ENCODE measurements at regions not wholly inside any gene's neighbourhood (a gene's known extent, or its start where the extent isn't known, plus 50 kb on each side); places are given as distances from the start of the nearest gene placed in this dataset.

DNA sequence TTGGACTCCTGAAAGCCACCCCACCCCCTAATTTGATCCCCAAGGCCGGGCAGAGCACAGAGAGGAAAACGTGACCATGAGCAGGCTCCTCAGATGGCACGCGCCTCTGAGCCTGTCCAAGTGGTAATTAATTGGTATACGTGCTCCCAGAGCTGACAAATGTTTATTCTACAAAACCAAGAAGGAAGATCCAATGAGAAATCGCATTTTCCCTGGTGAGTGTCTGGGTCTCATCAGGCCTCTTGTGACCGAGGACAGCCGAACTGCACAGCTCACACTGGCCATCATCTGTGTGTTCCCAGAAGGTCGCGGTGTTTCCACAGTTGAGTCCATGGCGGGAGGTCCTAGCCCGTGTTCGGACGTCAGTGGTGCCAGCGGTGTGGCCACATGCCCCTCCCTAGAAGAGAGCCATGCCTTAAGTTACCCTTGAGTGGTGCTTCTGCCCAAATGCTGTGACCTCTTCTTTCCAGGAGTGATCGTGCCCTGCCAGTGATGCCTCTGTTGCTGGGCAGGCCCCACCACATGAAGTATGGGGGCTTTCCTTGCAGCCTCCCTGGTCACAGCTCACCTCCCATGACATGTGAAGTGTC lies 317.5 kb upstream of the RTL1 start:
- no peak for DNase-seq

DNA sequence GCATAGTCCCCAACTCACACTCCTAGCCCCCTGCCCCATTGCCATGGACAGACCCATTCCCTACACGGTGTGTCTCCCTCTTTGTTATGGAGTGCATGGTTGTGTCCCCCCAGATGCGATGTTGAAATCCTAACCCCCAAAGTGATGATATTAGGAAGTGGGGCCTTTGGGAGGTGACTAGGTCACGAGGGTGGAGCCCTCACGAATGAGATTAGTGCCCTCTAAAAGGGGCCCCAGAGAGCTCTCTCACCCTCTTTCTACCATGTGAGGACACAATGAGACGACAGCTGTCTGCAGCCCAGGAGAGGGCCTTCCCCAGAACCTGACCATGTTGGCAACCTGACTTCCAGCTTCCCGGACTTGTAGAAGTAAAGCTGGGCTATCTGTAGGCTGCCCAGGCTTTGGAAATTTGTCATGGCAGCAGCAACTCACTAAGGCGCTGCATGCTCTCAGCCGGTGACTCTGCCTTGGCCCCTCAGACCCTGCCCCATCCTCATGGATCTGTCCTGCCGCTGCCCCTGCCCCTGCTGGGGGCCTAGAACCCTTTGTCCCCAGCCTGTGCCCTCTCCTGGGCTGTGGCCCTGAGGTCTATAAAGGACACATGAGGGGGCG lies 318.1 kb upstream of the RTL1 start:
- DNase-seq: no peak

DNA sequence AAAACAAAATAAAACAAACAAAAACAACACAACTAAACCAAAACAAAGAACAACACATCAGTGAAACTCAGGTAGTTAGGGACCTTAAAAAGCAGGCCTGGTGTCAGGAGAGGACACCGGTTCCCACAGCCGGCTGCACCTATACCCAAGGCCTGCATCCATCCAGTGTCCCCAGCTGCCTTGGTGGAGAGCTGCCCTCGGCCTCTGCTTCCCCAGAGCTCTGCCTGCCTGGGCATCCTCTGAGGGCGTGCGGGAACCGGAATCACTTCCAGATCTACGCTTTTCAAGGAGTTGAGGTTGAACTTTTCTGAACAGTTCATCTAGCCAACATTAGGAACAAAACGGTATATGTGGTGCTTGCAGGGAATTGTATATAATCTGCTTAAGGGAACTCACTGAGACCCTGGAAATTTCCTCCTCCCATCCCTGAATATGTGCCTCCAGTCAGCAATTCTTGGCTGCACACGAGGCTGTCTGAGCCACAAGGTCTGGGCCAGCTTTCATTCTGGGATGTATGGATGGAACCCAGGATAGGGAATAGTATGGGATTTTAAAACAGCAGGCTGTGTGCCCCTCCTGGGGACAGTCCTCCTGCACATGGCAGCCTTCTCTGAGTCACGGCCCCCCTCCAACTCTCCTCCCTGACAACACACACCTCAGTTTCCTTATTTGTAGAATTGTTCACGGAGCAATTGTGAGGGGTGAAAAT lies 319.0 kb upstream of the RTL1 start:
- no peak for DNase-seq

DNA sequence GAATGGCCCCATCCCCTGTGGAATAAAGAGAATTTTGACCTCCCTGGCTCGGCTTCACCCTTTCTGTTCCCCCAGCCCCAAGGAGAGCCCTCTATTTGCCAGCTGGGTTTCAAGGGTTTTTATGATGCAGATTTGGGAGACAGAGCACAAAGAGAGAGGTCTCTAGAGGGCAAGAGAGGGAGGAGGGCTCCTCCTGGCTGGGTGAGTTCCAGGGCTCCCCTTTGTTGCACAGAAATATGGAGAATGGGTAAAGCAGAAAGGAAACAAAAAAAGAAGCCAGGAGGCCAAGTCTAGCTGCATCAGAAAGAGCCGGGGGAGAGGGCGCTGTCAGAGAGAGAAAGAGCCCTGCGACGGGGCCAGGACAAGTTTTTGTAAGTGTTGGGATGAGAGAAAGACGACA lies 319.6 kb upstream of the RTL1 start:
- DNase-seq: no peak

DNA sequence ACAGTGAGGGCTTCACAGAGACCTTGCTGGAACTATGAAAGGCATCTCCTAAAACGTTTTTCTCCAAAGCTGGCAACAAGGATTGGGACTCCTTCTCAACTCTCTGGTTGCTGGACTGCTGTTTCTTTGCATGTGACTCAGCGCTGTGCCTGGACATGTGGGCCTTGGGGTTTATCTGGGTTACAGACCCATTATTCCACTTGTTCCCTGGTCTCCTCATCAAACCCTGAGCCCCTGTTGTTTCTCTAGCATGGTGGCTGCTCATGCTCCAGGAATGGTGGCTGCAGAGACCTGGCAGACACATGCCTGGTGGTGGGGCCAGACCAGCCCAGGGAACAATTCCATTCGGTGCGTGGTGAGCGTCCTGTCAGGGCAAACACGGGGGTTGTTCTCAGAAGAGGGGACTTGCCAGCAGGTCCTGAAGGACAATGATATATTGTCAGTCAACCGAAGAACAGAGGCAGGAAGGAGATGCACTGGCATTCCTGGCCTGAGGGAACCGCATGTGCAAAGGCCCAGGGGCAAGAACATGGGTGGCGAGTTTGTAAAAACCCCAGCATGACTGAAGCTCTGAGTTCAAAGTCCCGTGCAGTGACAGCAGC lies 320.1 kb upstream of the RTL1 start:
- no peak for DNase-seq

DNA sequence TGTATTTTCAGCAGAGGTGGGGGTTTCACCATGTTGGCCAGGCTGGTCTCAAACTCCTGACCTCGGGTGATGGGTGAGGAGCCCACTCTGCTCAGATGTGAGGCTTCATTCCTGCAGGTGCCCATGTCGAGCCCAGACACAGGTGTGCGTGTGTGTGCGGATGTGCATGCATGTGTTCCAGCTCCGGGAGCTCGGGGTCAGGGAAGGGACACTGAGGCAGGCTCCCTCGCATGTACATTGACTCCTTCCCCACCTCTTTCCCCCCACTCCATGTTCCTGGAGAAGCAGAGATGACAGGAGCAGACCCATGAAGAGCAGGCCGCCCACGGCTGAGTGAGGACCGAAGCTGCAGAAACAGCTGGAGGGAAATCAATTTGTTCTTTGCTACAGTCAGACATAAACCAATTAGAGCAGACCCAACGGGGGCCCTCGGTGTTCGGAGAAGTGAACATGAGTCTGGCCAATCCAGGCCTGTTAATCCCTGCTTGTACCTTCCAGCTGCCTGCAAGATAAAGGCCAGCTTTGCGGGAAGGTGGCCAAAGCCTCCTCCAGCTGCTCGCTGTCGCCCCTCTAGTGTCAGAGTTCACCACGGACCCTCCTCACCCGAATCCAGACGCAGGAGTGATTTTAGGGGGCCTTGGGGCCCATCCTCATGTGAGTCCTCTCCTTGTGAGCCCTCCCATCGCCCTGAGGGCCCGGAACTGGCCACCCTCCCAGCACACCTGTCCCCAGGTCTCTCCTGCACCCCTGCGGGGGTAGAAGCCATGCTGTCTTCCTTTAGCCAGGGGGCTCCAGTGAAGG lies 321.0 kb upstream of the RTL1 start:
- DNase-seq: no peak

DNA sequence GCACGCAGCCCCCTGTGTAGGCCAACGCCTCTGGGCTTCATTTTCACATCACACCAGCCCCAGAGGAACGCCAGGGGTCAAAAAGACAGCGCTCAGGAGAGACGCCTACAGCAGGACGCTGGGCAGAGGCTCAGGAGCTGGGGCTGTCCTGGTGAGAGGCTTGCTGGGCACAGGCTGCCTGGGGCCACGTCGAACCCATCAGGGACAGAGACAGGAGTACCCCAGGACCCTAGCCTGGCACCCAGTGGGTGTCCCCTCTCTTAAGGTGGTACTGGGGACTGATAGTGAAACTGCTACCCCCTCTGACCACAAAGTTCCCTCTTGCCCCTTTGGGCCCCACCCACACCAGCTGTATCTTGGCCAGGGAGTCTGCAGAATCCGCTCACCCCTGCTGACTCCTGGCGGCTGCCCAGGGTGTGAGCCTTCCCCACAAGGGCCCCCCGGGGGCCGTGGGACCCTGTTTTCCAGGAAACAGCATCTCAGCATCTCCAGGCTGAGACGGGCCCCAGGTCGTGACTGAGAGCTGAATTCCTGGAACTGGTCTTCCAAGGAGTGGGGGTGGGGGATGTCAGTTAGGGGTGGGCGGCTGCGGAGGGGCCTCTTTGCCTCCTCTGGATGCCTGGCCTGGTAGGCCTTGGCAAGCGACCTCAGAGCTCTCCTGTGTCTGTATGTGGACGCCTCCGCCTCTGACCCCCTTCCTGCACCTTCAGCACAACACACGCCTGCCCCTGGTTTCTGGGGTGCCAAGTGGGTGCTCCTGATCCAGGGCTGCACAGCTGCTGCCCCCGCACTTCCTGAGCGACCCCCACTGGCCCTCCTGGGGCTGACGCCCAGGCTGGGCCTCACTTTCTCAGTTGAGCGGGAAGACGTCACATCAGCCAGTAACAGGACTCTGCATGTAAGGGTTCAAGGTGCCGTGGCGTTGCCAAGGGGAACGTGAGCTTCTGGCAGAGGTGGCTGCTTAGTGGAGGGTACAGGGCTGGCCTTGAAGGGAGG lies 321.9 kb upstream of the RTL1 start:
- no peak for DNase-seq

DNA sequence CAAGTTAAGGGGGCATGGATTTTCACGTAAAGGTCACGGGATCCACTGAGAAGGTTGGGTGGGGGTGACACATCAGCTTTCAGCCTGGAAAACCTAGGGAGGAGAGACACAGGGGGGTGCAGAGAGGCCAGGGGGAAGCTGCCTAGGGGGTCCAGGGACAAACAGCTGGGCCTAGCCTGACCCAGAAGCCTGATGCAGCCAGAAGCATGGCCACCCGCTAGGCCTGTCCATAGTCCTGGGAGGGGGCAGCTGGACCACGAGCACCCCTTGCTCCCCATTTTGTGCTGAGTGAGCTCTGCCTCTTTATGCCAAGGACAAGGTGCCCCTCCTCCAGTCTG lies 322.7 kb upstream of the RTL1 start:
- DNase-seq: no peak

DNA sequence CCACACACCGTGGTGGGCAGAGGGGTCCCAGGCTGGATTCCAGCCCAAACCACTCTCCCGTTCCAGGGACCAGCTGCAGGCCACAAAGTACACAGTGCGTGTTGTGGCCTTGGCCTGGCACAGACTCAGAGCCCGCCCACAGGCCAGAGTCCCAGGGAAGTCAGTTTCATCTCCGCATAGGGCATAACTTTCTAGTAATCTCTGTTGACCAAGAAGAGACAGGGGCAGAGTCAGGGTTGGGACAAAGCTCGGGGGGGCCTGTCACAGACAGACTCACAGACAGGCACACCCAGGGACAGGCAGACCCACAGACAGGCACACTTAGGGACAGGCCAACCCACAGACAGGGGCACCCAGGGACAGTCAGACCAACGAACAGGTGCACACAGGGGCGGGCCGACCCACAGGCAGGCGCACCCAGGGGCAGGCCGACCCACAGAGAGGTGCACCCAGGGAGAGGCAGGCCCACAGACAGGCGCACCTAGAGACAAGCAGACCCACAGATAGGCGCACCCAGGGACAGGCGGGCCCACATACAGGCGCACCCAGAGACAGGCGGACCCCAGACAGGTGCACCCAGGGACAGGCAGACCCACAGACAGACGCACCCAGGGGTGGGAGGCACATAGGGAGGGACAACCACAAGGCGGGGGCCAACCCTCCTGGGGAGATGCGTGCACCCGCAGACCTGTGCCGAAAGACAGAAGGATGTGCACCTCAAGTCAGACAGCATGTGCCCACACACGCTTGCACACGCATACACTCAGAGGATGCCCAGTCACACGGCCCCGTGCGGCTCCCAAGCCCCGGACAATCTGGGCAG lies 323.3 kb upstream of the RTL1 start:
- no peak for DNase-seq

DNA sequence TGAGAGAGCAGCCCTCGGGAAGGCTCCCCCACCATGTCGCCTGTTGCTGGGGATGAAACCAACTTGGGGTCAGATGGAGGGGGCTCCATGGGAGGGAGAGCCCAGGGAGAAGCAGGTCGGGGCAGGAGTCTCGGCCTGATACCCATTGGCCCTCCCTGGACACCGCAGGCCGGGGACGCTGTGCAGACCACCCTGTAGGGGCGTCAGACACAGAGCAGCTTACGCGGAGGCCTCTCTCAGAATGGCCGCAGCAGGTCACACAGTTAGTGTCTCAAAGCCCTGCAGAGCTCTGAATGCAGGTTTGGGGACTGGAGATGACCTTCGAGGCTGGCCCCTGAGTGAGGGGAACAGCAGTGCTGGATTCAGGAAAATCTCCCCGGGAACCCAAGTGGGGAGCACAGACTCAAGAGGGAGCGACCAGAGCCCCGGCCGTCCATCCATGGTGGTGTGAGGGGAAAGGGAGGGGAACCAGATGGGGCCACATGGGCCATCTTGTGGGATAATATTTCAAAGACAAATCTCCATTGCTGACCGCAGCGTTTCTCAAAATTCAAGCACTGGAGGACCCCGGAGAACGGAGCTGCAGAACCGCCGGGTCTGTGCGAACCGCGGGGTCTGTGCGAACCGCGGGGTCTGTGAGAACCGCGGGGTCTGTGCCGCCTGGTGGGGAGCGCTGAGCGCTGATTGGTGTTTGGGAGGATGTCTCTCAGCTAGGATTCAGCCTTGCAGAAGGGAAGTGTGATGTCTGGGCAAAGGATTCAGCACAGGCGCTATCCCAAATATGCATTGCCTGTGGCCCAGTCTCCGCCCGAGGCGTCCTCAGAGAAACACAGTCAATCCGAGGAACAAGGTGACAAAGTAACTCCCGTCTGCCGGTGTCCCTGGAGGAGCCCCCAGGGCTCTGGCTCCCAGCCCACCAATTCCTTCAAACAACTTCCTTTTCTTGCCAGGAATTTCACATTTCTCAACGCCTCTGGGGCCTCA lies 324.4 kb upstream of the RTL1 start:
- no peak for DNase-seq

DNA sequence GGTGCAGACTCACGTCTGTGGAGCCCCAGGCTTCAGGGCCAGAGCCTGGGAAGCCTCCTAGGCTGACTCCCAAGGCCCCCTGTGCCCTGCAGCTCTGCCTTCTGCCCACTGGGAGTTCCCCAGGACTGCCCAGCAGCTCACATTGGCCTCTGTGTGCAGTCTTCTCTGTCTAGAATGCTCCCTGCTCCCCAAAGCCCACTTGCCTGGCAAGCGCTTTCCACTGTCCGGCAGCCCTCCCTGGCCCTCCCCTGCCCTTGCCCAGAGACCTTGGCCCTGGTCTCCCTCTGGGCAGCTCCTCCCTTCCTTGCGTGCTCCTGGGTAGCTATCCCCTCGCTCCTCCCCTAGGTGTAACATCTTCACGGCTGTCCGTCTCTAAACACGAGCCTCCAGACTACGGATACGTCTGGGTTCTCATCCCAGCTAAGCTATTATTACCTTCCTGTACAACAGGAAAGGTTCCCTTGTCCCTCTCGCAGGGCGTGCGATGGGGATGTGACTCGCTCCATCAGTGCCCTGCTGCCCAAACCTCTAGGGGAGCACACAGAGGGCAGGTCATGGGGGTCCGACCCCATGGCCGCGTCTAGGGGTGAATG lies 325.5 kb upstream of the RTL1 start:
- no peak for DNase-seq

DNA sequence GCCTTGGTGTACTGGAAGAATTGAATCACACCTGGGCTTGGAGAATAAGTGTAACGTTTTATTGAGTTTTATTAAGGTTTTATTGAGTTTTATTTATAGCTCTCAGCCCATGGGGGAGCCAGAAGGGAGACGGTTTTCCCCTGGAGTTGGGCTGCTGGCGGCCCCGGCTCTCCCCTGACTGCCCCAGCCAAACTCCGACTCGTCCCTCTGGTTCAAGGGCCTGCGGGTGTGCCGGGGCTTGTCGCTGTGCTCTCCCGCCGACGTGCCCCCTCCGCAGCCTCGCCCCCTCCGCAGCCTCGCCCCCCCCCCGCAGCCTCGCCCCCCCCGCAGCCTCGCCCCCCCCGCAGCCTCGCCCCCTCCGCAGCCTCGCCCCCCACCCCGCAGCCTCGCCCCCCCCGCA lies 326.1 kb upstream of the RTL1 start:
- DNase-seq: no peak

DNA sequence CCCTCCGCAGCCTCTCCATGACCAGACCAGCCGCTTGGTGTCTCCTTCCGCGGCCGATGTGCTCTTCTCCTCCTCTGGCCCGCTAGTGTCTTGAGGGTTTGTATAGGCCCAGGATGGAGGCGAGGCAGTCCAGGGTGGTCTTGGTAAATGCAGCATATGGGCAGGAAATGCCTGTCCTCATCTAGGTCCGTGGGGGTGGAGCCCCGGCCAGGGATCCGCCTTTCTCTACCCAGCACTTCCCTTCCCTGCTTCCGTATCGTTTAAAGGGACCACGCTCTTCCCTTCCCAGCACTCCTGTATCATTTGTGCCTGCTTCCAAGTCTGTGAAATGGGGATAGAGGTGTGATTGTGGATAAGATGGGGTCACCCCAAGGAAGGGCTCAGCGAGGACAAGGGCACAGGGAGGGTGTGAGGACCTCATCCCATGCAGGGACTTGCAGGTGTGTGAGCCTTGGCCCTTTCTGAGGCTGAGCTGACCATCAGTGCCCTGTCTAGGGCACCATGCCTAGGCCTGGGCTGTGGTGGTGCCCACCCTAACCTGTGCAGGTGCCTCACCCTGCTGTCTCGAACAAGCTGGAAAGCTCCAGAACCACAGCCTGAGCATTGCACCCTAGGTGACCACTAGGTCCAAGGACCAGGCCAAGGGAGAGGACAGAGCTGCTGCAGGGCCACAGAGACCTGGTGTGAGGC lies 326.8 kb upstream of the RTL1 start:
- DNase-seq: no peak

DNA sequence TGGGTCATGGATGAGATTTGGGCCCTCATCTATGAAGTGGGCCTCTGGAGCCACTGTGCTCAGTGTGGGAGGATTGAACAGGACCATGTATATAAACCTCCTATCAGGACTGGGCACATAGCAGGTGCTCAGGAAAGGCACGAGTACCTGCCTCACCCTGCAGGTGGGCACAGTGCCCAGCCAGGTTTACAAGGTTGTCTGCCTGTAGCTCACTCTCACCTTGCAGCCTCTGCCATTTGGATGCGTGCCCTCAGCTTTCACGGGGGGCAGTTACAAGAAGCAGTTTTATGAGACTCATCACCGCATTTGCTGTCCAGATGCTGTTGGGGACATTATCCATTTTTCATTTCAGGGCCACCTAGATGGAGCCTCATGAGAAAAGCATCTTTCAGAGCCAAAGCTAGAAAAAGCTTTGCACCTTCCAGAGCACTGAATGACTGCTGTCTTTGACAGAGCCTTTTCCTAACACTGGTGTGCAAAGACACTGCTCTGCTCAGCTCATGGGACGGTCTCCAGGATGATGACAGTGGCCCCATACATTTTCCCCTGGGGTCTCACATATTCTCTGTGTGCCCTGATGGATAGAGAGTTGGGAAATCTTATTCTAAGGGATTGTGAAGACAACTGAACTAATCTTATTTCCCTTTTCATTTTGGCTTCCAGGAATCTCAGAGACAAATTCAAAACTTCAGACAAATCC lies 327.5 kb upstream of the RTL1 start:
- DNase-seq: no peak

DNA sequence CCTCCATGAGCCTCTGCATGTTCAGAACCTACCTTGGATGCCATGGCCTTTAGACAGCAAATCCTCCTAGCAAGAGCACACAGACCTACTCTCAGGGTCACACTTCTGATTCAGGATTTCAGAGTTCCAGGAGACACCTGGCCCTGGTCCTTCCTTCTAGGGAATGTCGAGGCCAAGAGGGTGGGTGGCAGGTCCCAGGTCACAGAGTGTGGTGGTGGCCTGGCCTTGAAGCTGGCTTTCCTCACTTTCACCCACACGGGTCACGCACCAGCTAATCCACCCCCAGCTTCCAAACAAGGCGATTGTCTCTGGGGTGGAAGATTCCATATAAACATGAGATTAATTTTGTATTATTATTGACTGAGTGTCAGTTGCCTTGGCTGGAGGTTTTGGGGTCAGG lies 328.3 kb upstream of the RTL1 start:
- no peak for DNase-seq

DNA sequence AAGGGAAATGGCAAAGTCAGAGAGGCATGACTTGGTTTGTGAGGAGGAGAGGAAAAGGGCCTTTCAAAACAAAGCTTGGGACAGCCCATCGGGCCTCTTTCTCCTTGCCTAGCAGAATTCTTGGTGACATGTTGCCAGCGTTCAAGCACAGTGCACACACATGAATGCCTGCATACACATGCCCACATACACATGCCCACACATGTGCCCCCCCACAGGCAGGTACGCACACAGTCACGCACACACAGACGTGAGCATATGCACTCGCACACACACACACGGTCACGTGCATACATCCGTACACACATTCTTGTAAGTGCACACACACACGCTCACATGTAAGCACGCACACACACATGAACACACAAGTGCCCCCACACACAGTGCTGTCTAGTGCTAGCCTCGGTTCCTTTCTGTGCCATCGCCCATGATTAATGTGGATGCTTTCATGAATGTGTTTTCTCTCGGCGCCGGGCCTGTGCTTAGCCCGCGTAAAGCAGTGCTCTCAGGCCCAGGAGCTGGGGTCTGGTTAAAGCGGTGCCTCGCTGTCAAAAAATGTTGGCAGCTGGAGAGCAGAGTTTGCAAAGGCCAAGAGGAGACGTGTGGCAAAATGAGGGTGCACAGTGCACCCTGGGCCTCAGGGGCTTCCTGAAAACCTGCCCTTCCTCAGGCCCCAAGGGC lies 328.8 kb upstream of the DIO3 start:
- no peak for DNase-seq

DNA sequence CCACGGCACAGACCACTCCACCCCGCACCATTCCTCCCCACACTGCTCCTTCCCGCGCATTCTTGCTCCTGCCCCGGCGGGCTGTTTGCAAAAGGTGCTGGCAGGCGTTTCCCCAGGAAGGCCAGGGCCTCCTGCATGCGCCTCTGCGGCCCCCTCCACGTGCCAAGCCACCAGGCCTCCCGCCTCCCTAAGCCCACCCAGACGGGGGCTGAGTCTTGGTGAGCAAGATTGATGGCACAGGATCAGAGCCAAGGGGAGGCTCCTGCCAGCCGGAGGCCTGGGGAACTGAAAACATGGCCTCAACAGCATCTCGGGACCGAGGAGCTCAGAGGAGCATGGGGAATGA lies 328.3 kb upstream of the DIO3 start:
- no peak for DNase-seq

DNA sequence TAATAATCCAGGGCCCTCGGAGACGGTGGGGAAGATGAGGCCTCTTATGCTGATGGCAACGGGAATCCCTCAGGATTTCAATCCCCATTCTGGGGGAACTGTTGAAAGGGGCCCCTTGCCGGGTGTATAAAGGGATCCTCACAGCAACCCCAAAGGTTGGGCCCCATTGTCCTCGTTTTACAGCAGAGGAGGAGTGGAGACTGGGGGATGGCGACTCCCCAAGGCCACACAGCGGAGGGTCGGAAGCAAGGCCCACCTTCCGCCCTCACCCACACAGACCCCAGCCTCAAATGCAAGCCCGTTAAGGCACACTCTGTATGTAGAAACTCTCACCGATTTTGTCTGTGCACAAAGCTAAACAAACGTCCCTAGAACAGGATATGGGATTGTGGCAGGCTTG lies 327.9 kb upstream of the DIO3 start:
- DNase-seq: no peak
